NCI-H526 (cell line): ENCODE measurements at regions not wholly inside any gene's neighbourhood (a gene's known extent, or its start where the extent isn't known, plus 50 kb on each side); places are given as distances from the start of the nearest gene placed in this dataset.

Experiments used
- DNase-seq, 2 experiments: peaks; one replicate each; lab custom pipeline; 2025; lab: John Stamatoyannopoulos, UW

GRCh38 chr5:105034401-105034763 is 1471.8 kb upstream of the NUDT12 start:
- DNase-seq = no peak

- no peak for DNase-seq
These were observed 1471.2 kb upstream of the NUDT12 start for GRCh38 chr5:105033637-105034400.

GRCh38 chr5:105032917-105033316 is 1470.3 kb upstream of the NUDT12 start:
- no peak for DNase-seq

- DNase-seq = no peak
These were observed 1467.6 kb upstream of the NUDT12 start for GRCh38 chr5:105030153-105030552.

- no peak for DNase-seq
These were observed 1452.5 kb upstream of the NUDT12 start for GRCh38 chr5:105015098-105015497.

- DNase-seq = no peak
These were observed 1436.0 kb upstream of the NUDT12 start for GRCh38 chr5:104998572-104998971.

- no peak for DNase-seq
These were observed 1435.6 kb upstream of the NUDT12 start for GRCh38 chr5:104998169-104998568.

- DNase-seq = no peak
These were observed 1424.5 kb upstream of the NUDT12 start for GRCh38 chr5:104987074-104987473.

- DNase-seq = no peak
These were observed 1414.9 kb upstream of the NUDT12 start for GRCh38 chr5:104977529-104977928.

- no peak for DNase-seq
These were observed 1405.3 kb upstream of the NUDT12 start for GRCh38 chr5:104967806-104968410.

GRCh38 chr5:104965006-104965405 is 1402.4 kb upstream of the NUDT12 start:
- peak in 1 of 2 experiments; percentile 2 for DNase-seq

- no peak for DNase-seq
These were observed 1392.9 kb upstream of the NUDT12 start for GRCh38 chr5:104955479-104955878.

GRCh38 chr5:104952876-104953275 is 1390.3 kb upstream of the NUDT12 start:
- no peak for DNase-seq

GRCh38 chr5:104951829-104952228 is 1389.2 kb upstream of the NUDT12 start:
- no peak for DNase-seq

GRCh38 chr5:104947076-104947475 is 1384.5 kb upstream of the NUDT12 start:
- DNase-seq = no peak

GRCh38 chr5:104942735-104943134 is 1380.1 kb upstream of the NUDT12 start:
- DNase-seq = no peak

- no peak for DNase-seq
These were observed 1378.5 kb upstream of the NUDT12 start for GRCh38 chr5:104941030-104941645.

- DNase-seq = no peak
These were observed 1375.0 kb upstream of the NUDT12 start for GRCh38 chr5:104937598-104937997.

GRCh38 chr5:104932431-104932830 is 1369.8 kb upstream of the NUDT12 start:
- no peak for DNase-seq

GRCh38 chr5:104928906-104929520 is 1366.4 kb upstream of the NUDT12 start:
- DNase-seq = no peak

GRCh38 chr5:104915226-104915625 is 1352.6 kb upstream of the NUDT12 start:
- no peak for DNase-seq

GRCh38 chr5:104914536-104915070 is 1352.0 kb upstream of the NUDT12 start:
- no peak for DNase-seq

- DNase-seq = no peak
These were observed 1351.3 kb upstream of the NUDT12 start for GRCh38 chr5:104913841-104914281.
